AG09309 (cell line): ENCODE measurements at regions not wholly inside any gene's neighbourhood (a gene's known extent, or its start where the extent isn't known, plus 50 kb on each side); places are given as distances from the start of the nearest gene placed in this dataset.
"Not testable (repeated sequence)": the region's sequence is repeated elsewhere in the genome, so short reads cannot be mapped to it uniquely, and the experiment has no call there.

Experiments
- DNase-seq: peaks from one replicate; pipeline ENCODE4 v3.0.0-alpha.2; 2010; ENCODE audit warnings: low read depth
- H3K4me3 ChIP-seq: 2 replicates; pipeline ENCODE4 v1.5.1; 2011; ENCODE audit warnings: mild to moderate bottlenecking, low read depth, low read length, moderate library complexity; ENCODE audit not compliant: control insufficient read depth
- CTCF ChIP-seq: IDR thresholded peaks from 2 replicates; pipeline ENCODE4 v1.5.1; 2011; ENCODE audit warnings: mild to moderate bottlenecking, low read depth, low read length, inconsistent platforms; ENCODE audit not compliant: insufficient read depth, control insufficient read depth; ENCODE audit errors: missing control alignments

GRCh38 chr7:136446751-136447150 lies 421.7 kb upstream of the CHRM2 start:
- H3K4me3 ChIP-seq, result no peak overlapping the region
- TF ChIP-seq CTCF, result no peak
- no peak for DNase-seq

- no peak for DNase-seq
- TF ChIP-seq CTCF, result no peak
- H3K4me3 ChIP-seq, result no peak overlapping the region
Observed at GRCh38 chr7:136441835-136442234, 426.6 kb upstream of the CHRM2 start.

- not testable (repeated sequence) for H3K4me3 ChIP-seq, DNase-seq
Observed at GRCh38 chr7:136431736-136432135, 436.7 kb upstream of the CHRM2 start.

GRCh38 chr7:136424058-136424457 lies 444.4 kb upstream of the CHRM2 start:
- H3K4me3 ChIP-seq, result no peak overlapping the region
- DNase-seq, result no peak
- no peak for TF ChIP-seq CTCF

- not testable (repeated sequence) for DNase-seq, H3K4me3 ChIP-seq
Observed at GRCh38 chr7:136419740-136420139, 442.6 kb upstream of the MTPN start.

- no peak for DNase-seq
- H3K4me3 ChIP-seq, result no peak overlapping the region
- no peak for TF ChIP-seq CTCF
Observed at GRCh38 chr7:136412952-136413351, 435.8 kb upstream of the MTPN start.

GRCh38 chr7:136405931-136406777 lies 429.0 kb upstream of the MTPN start:
- no peak overlapping the region; the same call in 1 of the 2 replicates for H3K4me3 ChIP-seq
- TF ChIP-seq CTCF, result peak; percentile 77
- peak; percentile 32 for DNase-seq

- no peak for DNase-seq
- H3K4me3 ChIP-seq, result no peak overlapping the region
- no peak for TF ChIP-seq CTCF
Observed at GRCh38 chr7:136403591-136403990, 426.4 kb upstream of the MTPN start.
